GM20000 (cell line): ENCODE measurements at regions not wholly inside any gene's neighbourhood (a gene's known extent, or its start where the extent isn't known, plus 50 kb on each side); places are given as distances from the start of the nearest gene placed in this dataset.

Experiments used
- DNase-seq: peaks from one replicate; pipeline ENCODE4 v3.0.0; 2012; ENCODE audit warnings: low spot score
- CTCF ChIP-seq: IDR thresholded peaks from 2 replicates; pipeline ENCODE4 v1.5.1; 2012; ENCODE audit warnings: mild to moderate bottlenecking, control low read depth; ENCODE audit errors: extremely low read depth, missing control alignments

- DNase-seq = no peak
- no peak for TF ChIP-seq CTCF
Observed at GRCh38 chrX:25558137-25558536, 542.4 kb upstream of the ARX start.

- no peak for TF ChIP-seq CTCF
- DNase-seq = no peak
Observed at GRCh38 chrX:25561190-25561589, 545.4 kb upstream of the ARX start.

- DNase-seq = no peak
- no peak for TF ChIP-seq CTCF
Observed at GRCh38 chrX:25573631-25574030, 557.9 kb upstream of the ARX start.

GRCh38 chrX:25596921-25597320, 541.2 kb upstream of the MAGEB18 start:
- no peak for DNase-seq
- no peak for TF ChIP-seq CTCF

- no peak for DNase-seq
- TF ChIP-seq CTCF = no peak
Observed at GRCh38 chrX:25597551-25597950, 540.6 kb upstream of the MAGEB18 start.

GRCh38 chrX:25599061-25599460, 539.1 kb upstream of the MAGEB18 start:
- DNase-seq = no peak
- TF ChIP-seq CTCF = no peak

- no peak for TF ChIP-seq CTCF
- no peak for DNase-seq
Observed at GRCh38 chrX:25600776-25601175, 537.4 kb upstream of the MAGEB18 start.
